ENCODE measurements at regions not wholly inside any gene's neighbourhood (a gene's known extent, or its start where the extent isn't known, plus 50 kb on each side); places are given as distances from the start of the nearest gene placed in this dataset.

- TF ChIP-seq RAD21 (conservative IDR thresholded peaks at IDR 0.05) (no peak), TAF1 (IDR thresholded peaks at IDR 0.05; ENCODE audit: low read depth) (no peak), CTCF (IDR thresholded peaks at IDR 0.05; ENCODE audit: poor library complexity, severe bottlenecking) (no peak), EZH2 (IDR thresholded peaks at IDR 0.05; ENCODE audit: borderline replicate concordance, insufficient read depth, low read length, poor library complexity, severe bottlenecking) (no peak), EP300 (conservative IDR thresholded peaks at IDR 0.05; ENCODE audit: poor library complexity, severe bottlenecking) (no peak), POLR2AphosphoS5 (IDR thresholded peaks at IDR 0.05) (no peak)
Observed at GRCh38 chr19:30924069-30924636, 425.1 kb downstream of the TSHZ3 start.

Measured in neural cell (in vitro differentiated cells).